Natural killer cell (primary cell): ENCODE measurements at regions not wholly inside any gene's neighbourhood (a gene's known extent, or its start where the extent isn't known, plus 50 kb on each side); places are given as distances from the start of the nearest gene placed in this dataset.

Source experiments
- ATAC-seq, 3 donors: fragments of 150-1000 bp in 2 of 3; fragments of 200-7000 bp in 1 of 3; cut with Tn5 transposase; 1 replicate in 1 of 3; 2 replicates in 2 of 3; pipeline ENCODE4 v1.10.0; 2021; ENCODE audit warnings: mild to moderate bottlenecking in 2 of 3, moderate library complexity in 2 of 3
- DNase-seq, 2 donors: peaks; one replicate each; pipeline versions ENCODE4 v3.0.0 to v3.0.0-alpha.2; 2013 to 2021; ENCODE audit warnings: mixed read lengths in 1 of 2
- H3K27ac ChIP-seq: one replicate; pipeline ENCODE4 v1.5.1; 2013; ENCODE audit warnings: mild to moderate bottlenecking, low read length
- H3K27me3 ChIP-seq: one replicate; pipeline ENCODE4 v1.6.1; 2013; ENCODE audit warnings: low read length; ENCODE audit not compliant: control insufficient read depth, insufficient read depth
- H3K36me3 ChIP-seq: one replicate; pipeline ENCODE4 v1.6.1; 2013; ENCODE audit warnings: low read length; ENCODE audit not compliant: control insufficient read depth, insufficient read depth
- H3K4me1 ChIP-seq: one replicate; pipeline ENCODE4 v1.6.1; 2013; ENCODE audit warnings: low read length; ENCODE audit not compliant: control insufficient read depth, insufficient read depth
- H3K4me3 ChIP-seq: one replicate; pipeline ENCODE4 v1.5.1; 2013; ENCODE audit warnings: low read length
- H3K9me3 ChIP-seq: one replicate; pipeline ENCODE4 v1.6.1; 2013; ENCODE audit warnings: low read length; ENCODE audit not compliant: control insufficient read depth, insufficient read depth
- H3K27ac Mint-ChIP-seq, 2 donors: one replicate each; pipeline ENCODE4 v1.8.0; 2022; ENCODE audit warnings: mild to moderate bottlenecking in 2 of 2, mixed read lengths in 2 of 2, moderate library complexity in 1 of 2
- H3K27me3 Mint-ChIP-seq, 2 donors: one replicate each; pipeline ENCODE4 v1.8.0; 2022; ENCODE audit warnings: low read depth in 2 of 2, mixed read lengths in 2 of 2
- H3K36me3 Mint-ChIP-seq: one replicate; pipeline ENCODE4 v1.8.0; 2022; ENCODE audit warnings: mixed read lengths
- H3K4me1 Mint-ChIP-seq, 2 donors: one replicate each; pipeline ENCODE4 v1.8.0; 2022; ENCODE audit warnings: mixed read lengths in 2 of 2
- H3K4me3 Mint-ChIP-seq: one replicate; pipeline ENCODE4 v1.8.0; 2022; ENCODE audit warnings: mild to moderate bottlenecking, moderate library complexity, mixed read lengths
- H3K9me3 Mint-ChIP-seq, 2 donors: one replicate each; pipeline ENCODE4 v1.8.0; 2022; ENCODE audit warnings: mixed read lengths in 2 of 2
- WGBS: methylation state at CpG from one replicate; pipeline ENCODE4 v1.1.7; 2013; ENCODE audit warnings: missing lambda C conversion rate; ENCODE audit not compliant: insufficient coverage; 5-methylcytosine and 5-hydroxymethylcytosine counted together
- intact Hi-C: fragments of 100-400 bp; cut with micrococcal nuclease; formaldehyde crosslinking; loops from one replicate; pipeline ENCODE4 v1.14.2; 2022
- TF ChIP-seq, protein P1 (sequence below): fragments of 200-600 bp; IDR thresholded peaks from one replicate; pipeline ENCODE4 v1.8.0; 2022; ENCODE audit warnings: antibody characterized with exemption

DNA sequence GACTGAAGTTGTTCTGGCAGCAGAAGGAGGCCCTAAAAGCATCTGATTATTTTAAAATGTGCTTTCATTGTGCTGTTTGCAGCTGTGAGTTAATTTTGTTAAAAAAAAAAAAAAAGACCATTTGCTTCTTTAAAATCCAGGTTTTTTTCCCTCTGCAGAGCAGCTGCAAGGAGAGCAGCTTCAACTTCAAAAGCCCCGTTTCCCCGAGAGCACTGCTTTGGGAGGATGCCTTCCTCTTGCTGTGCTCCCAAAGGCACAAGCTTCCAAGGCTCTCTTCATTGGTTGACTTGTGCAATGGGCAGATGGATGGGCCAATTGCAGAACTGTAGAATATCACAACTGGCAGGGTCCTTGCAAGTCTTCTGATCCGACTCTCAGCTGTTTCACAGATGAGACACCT lies 459.2 kb upstream of the PKN2 start:
- no peak for DNase-seq
- Mint-ChIP-seq H3K9me3 (no peaks in the 10 kb centered on the region), H3K27ac (no peak overlapping the region), H3K36me3 (no peaks in the 10 kb centered on the region), H3K4me1 (no peaks in the 10 kb centered on the region), H3K4me3 (no peak overlapping the region), H3K27me3 (no peaks in the 10 kb centered on the region)
- WGBS = 88% methylated on average over 3 of the region's 3 CpGs
- no peak for ATAC-seq
- no peaks in the 10 kb centered on the region for H3K36me3 ChIP-seq
- TF ChIP-seq, protein P1, sequence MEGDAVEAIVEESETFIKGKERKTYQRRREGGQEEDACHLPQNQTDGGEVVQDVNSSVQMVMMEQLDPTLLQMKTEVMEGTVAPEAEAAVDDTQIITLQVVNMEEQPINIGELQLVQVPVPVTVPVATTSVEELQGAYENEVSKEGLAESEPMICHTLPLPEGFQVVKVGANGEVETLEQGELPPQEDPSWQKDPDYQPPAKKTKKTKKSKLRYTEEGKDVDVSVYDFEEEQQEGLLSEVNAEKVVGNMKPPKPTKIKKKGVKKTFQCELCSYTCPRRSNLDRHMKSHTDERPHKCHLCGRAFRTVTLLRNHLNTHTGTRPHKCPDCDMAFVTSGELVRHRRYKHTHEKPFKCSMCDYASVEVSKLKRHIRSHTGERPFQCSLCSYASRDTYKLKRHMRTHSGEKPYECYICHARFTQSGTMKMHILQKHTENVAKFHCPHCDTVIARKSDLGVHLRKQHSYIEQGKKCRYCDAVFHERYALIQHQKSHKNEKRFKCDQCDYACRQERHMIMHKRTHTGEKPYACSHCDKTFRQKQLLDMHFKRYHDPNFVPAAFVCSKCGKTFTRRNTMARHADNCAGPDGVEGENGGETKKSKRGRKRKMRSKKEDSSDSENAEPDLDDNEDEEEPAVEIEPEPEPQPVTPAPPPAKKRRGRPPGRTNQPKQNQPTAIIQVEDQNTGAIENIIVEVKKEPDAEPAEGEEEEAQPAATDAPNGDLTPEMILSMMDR = no peak
- no peaks in the 10 kb centered on the region for H3K4me1 ChIP-seq
- H3K9me3 ChIP-seq = no peaks in the 10 kb centered on the region
- H3K27ac ChIP-seq = no peak overlapping the region
- H3K4me3 ChIP-seq = no peak overlapping the region
- intact Hi-C loops = no loop called here
- no peaks in the 10 kb centered on the region for H3K27me3 ChIP-seq

DNA sequence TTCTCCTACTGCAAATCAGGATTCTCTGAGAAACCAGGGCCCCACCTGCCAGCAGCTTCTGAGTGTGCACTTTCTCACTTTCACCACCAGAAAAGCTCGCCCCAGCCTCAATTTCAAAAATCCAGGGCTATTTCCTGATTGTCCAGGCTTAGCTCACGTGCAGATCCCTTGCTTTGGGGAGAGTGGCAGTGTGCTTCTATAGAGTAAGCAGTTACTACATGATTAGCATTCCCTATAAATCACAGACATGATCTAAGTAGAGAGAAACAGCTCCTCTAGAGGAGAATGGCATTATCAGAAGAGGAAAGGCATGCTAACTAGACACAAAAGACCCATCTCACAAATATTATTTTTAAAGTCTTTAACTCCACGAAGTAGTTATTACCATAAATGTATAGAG lies 456.0 kb upstream of the PKN2 start:
- intact Hi-C loops = no loop called here
- H3K27ac Mint-ChIP-seq = no peak overlapping the region
- H3K27me3 ChIP-seq = no peaks in the 10 kb centered on the region
- no peaks in the 10 kb centered on the region for H3K4me1 ChIP-seq
- DNase-seq (no peak), ATAC-seq (no peak)
- no peak overlapping the region for H3K4me3 Mint-ChIP-seq
- H3K9me3 ChIP-seq = no peaks in the 10 kb centered on the region
- WGBS = 75% methylated on average over 1 of the region's 3 CpGs
- no peak overlapping the region for H3K27ac ChIP-seq
- no peaks in the 10 kb centered on the region for H3K36me3 ChIP-seq
- no peaks in the 10 kb centered on the region for H3K4me1 Mint-ChIP-seq
- H3K9me3 Mint-ChIP-seq = peaks cover 0 to 3% of the 10 kb centered on the region in 2 donors
- TF ChIP-seq, protein P1 = no peak
- no peaks in the 10 kb centered on the region for H3K36me3 Mint-ChIP-seq
- H3K27me3 Mint-ChIP-seq = no peaks in the 10 kb centered on the region
- H3K4me3 ChIP-seq = no peak overlapping the region

DNA sequence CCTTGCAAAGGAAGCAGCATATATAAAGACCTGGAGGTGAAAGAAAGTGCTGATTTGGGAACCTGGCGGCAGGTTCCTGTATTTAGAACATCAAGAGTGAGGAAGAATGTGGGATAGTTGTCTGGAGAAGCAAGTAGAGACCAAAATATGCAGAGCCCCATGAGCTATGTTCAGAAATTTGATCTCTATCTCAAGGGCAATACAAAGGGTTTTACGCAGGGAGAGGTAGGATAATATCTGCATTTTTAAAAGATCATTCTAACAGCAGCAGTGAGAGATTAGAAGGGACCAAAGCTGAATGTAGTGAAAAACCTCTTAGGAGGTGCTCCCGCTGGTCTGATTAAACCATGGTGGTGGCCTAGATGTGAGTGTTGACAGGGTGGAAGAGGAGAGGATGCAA lies 453.9 kb upstream of the PKN2 start:
- intact Hi-C loops = no loop called here
- TF ChIP-seq, protein P1 = no peak
- H3K9me3 ChIP-seq = no peaks in the 10 kb centered on the region
- no peak for DNase-seq
- Mint-ChIP-seq H3K4me1 (no peaks in the 10 kb centered on the region), H3K27me3 (no peaks in the 10 kb centered on the region), H3K4me3 (no peak overlapping the region), H3K27ac (no peak overlapping the region), H3K36me3 (no peaks in the 10 kb centered on the region), H3K9me3 (peaks cover 0 to 4% of the 10 kb centered on the region in 2 donors)
- H3K4me1 ChIP-seq = no peaks in the 10 kb centered on the region
- H3K27ac ChIP-seq = no peak overlapping the region
- H3K4me3 ChIP-seq = no peak overlapping the region
- ATAC-seq = no peak
- H3K27me3 ChIP-seq = no peaks in the 10 kb centered on the region
- 100% methylated on average over 3 of the region's 3 CpGs for WGBS
- H3K36me3 ChIP-seq = no peaks in the 10 kb centered on the region

DNA sequence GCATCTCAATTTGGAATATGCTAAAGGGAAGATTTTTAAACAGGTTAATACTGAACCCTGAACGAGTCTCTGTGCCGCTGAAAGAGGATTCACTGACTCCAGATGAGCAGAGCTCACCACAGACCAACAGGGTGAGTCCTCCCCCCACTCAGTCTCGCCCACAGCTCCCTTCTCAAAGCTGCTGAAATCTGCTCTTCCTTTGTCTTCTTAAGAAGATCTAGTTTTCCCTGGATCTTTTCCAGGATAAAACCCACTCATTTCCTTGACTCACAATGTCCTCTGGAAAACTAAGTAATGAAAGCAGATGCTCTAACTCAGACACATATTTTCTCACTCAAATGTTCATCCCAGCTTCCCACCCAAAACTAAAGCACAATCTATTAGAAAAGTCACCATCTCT lies 447.0 kb upstream of the PKN2 start:
- Histone ChIP-seq H3K27ac (no peak overlapping the region), H3K36me3 (no peaks in the 10 kb centered on the region), H3K4me1 (no peaks in the 10 kb centered on the region), H3K9me3 (peaks cover 6% of the 10 kb centered on the region), H3K27me3 (no peaks in the 10 kb centered on the region), H3K4me3 (no peak overlapping the region)
- TF ChIP-seq, protein P1 = no peak
- DNase-seq (no peak), ATAC-seq (no peak)
- no peaks in the 10 kb centered on the region for H3K27me3 Mint-ChIP-seq
- WGBS = 78% methylated on average over 3 of the region's 3 CpGs
- intact Hi-C loops = no loop called here
- no peaks in the 10 kb centered on the region for H3K4me1 Mint-ChIP-seq
- H3K27ac Mint-ChIP-seq = no peak overlapping the region
- H3K4me3 Mint-ChIP-seq = no peak overlapping the region
- peaks cover 4 to 5% of the 10 kb centered on the region in 2 donors for H3K9me3 Mint-ChIP-seq
- no peaks in the 10 kb centered on the region for H3K36me3 Mint-ChIP-seq
